ENCODE measurements at regions not wholly inside any gene's neighbourhood (a gene's known extent, or its start where the extent isn't known, plus 50 kb on each side); places are given as distances from the start of the nearest gene placed in this dataset.

DNA sequence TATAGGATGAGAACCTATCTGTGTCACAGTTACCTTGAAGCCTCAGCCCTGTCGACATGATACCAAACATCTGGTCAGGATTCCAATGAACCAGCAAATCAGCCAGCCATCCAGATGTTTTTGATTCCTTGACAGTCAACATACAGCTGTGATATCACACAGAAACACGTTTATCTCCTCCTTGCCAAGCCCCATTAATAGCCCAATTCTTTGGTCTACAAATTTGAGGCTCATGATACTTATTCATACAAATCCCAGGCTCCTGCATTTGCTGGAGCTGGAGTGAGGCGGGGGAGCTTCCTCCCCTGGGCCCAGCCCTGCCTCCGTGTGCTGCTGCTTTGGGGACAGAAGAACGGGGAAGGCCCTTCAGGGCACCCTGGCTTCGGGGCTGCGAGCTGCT, 611.6 kb upstream of the SALL3 start (continued):
- TF ChIP-seq, protein P1, sequence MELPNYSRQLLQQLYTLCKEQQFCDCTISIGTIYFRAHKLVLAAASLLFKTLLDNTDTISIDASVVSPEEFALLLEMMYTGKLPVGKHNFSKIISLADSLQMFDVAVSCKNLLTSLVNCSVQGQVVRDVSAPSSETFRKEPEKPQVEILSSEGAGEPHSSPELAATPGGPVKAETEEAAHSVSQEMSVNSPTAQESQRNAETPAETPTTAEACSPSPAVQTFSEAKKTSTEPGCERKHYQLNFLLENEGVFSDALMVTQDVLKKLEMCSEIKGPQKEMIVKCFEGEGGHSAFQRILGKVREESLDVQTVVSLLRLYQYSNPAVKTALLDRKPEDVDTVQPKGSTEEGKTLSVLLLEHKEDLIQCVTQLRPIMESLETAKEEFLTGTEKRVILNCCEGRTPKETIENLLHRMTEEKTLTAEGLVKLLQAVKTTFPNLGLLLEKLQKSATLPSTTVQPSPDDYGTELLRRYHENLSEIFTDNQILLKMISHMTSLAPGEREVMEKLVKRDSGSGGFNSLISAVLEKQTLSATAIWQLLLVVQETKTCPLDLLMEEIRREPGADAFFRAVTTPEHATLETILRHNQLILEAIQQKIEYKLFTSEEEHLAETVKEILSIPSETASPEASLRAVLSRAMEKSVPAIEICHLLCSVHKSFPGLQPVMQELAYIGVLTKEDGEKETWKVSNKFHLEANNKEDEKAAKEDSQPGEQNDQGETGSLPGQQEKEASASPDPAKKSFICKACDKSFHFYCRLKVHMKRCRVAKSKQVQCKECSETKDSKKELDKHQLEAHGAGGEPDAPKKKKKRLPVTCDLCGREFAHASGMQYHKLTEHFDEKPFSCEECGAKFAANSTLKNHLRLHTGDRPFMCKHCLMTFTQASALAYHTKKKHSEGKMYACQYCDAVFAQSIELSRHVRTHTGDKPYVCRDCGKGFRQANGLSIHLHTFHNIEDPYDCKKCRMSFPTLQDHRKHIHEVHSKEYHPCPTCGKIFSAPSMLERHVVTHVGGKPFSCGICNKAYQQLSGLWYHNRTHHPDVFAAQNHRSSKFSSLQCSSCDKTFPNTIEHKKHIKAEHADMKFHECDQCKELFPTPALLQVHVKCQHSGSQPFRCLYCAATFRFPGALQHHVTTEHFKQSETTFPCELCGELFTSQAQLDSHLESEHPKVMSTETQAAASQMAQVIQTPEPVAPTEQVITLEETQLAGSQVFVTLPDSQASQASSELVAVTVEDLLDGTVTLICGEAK (IDR thresholded peaks at IDR 0.05), result no peak
- TF ChIP-seq, protein P1 (CRISPR knock-in tag; IDR thresholded peaks at IDR 0.05), result no peak
- TF ChIP-seq TRIM24 (CRISPR knock-in tag; IDR thresholded peaks at IDR 0.05) (no peak), STAG1 (CRISPR knock-in tag; IDR thresholded peaks at IDR 0.05) (no peak), NFKB2 (CRISPR knock-in tag; IDR thresholded peaks at IDR 0.05; ENCODE audit: borderline replicate concordance) (no peak), SKI (IDR thresholded peaks at IDR 0.05; ENCODE audit: partially characterized antibody) (no peak), ZNF292 (CRISPR knock-in tag; IDR thresholded peaks at IDR 0.05; ENCODE audit: borderline replicate concordance, low read depth) (no peak), ZSCAN20 (CRISPR knock-in tag; IDR thresholded peaks at IDR 0.05; ENCODE audit: borderline replicate concordance) (no peak)
- TF ChIP-seq, protein P2, sequence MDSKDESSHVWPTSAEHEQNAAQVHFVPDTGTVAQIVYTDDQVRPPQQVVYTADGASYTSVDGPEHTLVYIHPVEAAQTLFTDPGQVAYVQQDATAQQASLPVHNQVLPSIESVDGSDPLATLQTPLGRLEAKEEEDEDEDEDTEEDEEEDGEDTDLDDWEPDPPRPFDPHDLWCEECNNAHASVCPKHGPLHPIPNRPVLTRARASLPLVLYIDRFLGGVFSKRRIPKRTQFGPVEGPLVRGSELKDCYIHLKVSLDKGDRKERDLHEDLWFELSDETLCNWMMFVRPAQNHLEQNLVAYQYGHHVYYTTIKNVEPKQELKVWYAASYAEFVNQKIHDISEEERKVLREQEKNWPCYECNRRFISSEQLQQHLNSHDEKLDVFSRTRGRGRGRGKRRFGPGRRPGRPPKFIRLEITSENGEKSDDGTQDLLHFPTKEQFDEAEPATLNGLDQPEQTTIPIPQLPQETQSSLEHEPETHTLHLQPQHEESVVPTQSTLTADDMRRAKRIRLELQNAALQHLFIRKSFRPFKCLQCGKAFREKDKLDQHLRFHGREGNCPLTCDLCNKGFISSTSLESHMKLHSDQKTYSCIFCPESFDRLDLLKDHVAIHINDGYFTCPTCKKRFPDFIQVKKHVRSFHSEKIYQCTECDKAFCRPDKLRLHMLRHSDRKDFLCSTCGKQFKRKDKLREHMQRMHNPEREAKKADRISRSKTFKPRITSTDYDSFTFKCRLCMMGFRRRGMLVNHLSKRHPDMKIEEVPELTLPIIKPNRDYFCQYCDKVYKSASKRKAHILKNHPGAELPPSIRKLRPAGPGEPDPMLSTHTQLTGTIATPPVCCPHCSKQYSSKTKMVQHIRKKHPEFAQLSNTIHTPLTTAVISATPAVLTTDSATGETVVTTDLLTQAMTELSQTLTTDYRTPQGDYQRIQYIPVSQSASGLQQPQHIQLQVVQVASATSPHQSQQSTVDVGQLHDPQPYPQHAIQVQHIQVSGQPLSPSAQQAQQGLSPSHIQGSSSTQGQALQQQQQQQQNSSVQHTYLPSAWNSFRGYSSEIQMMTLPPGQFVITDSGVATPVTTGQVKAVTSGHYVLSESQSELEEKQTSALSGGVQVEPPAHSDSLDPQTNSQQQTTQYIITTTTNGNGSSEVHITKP (CRISPR knock-in tag; IDR thresholded peaks at IDR 0.05; ENCODE audit: low read depth), result no peak
- TF ChIP-seq, protein P3, sequence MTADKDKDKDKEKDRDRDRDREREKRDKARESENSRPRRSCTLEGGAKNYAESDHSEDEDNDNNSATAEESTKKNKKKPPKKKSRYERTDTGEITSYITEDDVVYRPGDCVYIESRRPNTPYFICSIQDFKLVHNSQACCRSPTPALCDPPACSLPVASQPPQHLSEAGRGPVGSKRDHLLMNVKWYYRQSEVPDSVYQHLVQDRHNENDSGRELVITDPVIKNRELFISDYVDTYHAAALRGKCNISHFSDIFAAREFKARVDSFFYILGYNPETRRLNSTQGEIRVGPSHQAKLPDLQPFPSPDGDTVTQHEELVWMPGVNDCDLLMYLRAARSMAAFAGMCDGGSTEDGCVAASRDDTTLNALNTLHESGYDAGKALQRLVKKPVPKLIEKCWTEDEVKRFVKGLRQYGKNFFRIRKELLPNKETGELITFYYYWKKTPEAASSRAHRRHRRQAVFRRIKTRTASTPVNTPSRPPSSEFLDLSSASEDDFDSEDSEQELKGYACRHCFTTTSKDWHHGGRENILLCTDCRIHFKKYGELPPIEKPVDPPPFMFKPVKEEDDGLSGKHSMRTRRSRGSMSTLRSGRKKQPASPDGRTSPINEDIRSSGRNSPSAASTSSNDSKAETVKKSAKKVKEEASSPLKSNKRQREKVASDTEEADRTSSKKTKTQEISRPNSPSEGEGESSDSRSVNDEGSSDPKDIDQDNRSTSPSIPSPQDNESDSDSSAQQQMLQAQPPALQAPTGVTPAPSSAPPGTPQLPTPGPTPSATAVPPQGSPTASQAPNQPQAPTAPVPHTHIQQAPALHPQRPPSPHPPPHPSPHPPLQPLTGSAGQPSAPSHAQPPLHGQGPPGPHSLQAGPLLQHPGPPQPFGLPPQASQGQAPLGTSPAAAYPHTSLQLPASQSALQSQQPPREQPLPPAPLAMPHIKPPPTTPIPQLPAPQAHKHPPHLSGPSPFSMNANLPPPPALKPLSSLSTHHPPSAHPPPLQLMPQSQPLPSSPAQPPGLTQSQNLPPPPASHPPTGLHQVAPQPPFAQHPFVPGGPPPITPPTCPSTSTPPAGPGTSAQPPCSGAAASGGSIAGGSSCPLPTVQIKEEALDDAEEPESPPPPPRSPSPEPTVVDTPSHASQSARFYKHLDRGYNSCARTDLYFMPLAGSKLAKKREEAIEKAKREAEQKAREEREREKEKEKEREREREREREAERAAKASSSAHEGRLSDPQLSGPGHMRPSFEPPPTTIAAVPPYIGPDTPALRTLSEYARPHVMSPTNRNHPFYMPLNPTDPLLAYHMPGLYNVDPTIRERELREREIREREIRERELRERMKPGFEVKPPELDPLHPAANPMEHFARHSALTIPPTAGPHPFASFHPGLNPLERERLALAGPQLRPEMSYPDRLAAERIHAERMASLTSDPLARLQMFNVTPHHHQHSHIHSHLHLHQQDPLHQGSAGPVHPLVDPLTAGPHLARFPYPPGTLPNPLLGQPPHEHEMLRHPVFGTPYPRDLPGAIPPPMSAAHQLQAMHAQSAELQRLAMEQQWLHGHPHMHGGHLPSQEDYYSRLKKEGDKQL (CRISPR knock-in tag; IDR thresholded peaks at IDR 0.05; ENCODE audit: low read depth), result no peak
- TF ChIP-seq, protein P4, sequence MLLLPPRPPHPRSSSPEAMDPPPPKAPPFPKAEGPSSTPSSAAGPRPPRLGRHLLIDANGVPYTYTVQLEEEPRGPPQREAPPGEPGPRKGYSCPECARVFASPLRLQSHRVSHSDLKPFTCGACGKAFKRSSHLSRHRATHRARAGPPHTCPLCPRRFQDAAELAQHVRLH (CRISPR knock-in tag; IDR thresholded peaks at IDR 0.05; ENCODE audit: borderline replicate concordance, low read depth), result no peak

Data from HepG2 (cell line).